Epidermal melanocyte (primary cell): ENCODE measurements at regions not wholly inside any gene's neighbourhood (a gene's known extent, or its start where the extent isn't known, plus 50 kb on each side); places are given as distances from the start of the nearest gene placed in this dataset.
A peak's percentile ranks its signal among the peaks of the same experiment; 100 is the strongest.

Experiments used
- DNase-seq: peaks from one replicate; pipeline ENCODE4 v3.0.0; 2011; ENCODE audit warnings: low spot score; ENCODE audit not compliant: insufficient read length

DNA sequence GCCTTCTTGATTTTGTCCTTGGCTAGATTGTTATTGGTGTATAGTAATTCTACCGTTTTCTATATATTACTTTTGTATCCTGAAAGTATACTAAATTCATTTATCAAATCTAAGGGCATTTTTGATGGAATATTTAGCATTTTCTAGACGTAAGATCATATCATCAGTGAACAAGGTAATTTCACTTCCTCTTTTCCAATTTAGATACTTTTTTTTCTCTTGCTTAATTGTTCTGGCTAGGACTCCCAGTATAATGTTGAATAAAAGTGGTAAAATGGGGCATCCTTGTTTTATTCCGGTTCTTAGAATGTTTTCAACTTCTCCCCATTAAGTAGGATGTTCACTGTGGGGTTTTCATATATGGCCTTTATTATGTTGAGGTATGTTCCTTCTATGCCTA lies 260.7 kb downstream of the POLR1F start:
- no peak for DNase-seq

- peak; percentile 24 for DNase-seq
Measured at GRCh38 chr7:19442016-19442785, 266.6 kb downstream of the POLR1F start.

DNA sequence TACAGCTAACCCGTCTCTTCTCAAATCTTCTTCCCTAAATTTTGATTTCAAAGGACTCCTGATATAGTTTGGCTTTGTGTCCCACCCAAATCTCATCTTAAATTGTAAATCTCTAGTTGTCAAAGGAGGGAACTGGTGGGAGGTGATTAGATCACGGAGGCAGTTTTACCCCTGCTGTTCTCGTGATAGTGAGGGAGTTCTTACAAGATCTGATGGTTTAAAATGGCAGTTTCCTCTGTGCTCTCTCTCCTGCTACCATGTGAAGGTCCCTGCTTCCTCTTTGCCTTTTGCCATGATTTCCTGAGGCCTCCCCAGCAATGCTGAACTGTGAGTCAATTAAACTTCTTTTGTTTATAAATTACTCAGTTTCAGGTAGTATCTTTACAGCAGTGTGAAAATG lies 269.3 kb downstream of the POLR1F start:
- no peak for DNase-seq

GRCh38 chr7:19437446-19437845 lies 271.4 kb downstream of the POLR1F start:
- DNase-seq, result no peak

- DNase-seq, result no peak
Measured at GRCh38 chr7:19427944-19428343, 280.9 kb downstream of the POLR1F start.

- DNase-seq, result no peak
Measured at GRCh38 chr7:19421861-19422260, 276.6 kb upstream of the FERD3L start.

DNA sequence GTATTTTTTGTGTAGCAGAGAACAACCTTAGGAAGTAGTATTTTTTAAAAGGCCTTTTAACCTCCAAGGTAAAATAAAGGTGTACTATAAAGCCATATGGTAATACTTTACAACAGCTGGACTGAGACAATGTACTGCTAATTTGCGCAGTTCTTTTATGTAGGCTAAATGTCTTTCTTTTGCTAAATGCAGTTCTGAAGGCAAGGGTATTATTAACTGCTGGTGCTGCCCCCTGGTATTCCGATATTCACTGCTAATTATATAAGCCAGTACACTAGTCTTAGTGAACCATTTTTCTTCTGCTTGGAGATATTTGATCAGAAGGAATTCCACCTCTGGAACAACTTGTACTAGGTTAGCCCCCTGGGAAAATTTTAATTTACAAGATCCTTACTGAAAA lies 272.0 kb upstream of the FERD3L start:
- no peak for DNase-seq

GRCh38 chr7:19415123-19415522 lies 269.9 kb upstream of the FERD3L start:
- DNase-seq, result no peak

DNA sequence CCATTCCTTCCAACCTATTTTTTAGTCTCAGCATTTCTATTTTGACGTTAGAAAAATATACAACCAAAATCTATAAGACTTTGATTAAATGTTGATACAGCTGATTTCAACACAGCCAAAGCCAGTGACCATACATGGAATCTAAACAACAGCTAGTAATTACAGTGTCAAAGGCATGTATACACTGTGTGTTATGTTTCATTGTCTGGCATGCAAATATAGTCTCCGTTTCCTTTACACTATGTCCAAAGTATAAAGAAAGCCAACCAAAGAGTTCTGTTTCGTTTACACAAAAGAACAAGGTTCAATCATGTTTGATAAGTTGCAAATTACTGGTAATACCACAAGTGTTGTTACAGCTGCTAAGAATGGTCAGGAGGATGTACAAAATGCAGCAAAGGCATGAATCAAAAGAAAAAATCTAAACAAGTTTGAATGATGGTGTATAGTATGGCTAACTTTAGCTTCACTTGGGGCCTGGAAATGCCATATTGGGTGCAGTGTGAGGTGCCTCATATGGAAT lies 268.3 kb upstream of the FERD3L start:
- no peak for DNase-seq

GRCh38 chr7:19410691-19411090 lies 265.5 kb upstream of the FERD3L start:
- no peak for DNase-seq

- DNase-seq, result no peak
Measured at GRCh38 chr7:19410106-19410505, 264.9 kb upstream of the FERD3L start.

DNA sequence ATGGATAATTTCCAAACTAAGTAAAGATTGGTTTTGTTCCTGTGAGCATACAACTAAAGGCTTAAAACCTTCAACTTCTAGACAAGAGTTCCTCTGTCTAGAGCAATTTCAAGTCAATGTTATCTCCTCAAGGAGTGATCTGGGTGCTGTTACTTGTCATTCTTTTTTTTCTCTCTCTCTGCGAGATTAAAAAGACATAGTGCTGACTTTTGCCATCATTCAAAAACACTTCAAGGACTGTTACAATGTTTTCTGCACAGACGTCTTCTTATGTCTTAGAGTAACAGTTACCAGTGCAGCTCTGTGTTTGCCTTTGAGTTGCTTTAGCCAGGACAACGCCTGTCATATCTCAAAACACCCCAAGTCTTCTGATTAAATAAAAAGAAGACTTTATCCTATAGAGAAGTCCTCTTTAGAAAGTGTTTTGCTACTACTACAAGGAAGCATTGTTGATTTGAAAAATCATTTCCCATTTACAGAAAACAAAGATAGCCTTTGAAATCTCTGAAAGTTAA lies 263.5 kb upstream of the FERD3L start:
- DNase-seq, result peak; percentile 45

DNA sequence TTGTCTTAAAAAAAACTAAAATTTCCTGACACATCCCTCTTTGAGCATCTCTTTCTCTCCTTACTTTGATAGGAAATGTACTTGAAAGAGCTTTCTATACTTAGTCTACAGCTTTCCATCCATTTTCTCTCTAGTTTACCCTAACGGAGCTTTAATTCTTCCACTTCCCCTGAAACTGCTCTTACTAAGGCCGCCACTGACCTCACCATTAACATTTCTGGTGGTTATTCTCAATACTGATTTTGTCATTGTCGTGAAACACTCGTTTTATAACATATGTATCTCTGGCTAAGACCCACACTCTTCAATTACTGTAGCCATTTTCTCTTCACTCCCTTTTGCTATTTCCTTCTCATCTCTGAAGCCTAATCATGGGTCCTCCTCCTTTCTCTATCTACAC lies 262.0 kb upstream of the FERD3L start:
- DNase-seq, result no peak

DNA sequence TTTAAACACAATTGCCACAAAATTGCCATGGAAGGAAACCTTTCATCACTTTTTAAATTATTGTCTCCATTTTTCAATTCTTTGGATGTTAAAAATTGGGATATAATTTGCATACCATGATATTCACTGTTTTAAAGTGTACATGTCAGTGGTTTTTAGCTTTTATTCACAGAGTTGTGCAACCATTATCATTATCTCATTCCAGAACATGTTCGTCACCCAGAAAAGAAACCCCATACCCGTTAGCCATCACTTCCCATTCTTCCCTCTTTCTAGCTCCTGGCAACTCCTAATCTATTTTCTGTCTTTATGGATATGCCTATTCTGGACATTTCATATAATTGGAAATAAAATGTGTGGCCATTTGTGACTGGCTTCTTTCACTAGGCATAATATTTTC lies 260.3 kb upstream of the FERD3L start:
- no peak for DNase-seq

- peak; percentile 21 for DNase-seq
Measured at GRCh38 chr7:19404912-19405329, 259.7 kb upstream of the FERD3L start.

- DNase-seq, result no peak
Measured at GRCh38 chr7:19403691-19404090, 258.5 kb upstream of the FERD3L start.

- DNase-seq, result no peak
Measured at GRCh38 chr7:19401461-19401860, 256.2 kb upstream of the FERD3L start.

DNA sequence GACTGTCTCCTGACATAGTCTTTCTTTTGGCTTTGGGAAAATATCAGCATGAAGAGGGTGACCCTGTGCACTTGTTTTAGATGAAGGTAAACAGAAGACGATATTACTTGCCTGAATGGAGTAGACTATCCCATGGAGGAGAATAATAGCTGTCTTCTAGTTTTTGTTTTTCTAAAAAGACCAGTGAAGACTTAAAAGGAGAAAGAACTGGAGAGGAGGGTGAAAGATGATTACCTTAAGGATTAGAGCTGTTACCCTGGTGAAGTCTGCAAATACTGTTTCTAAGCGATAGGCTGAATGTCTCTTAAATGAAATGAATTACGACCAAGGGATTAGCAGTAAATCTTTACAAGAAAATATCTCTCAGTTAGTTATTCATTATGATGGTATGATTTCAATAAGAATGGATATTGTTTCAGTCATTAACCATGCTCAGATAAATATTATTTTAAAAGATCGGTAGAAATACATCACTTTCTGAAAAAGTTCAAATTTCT lies 255.6 kb upstream of the FERD3L start:
- DNase-seq, result no peak

DNA sequence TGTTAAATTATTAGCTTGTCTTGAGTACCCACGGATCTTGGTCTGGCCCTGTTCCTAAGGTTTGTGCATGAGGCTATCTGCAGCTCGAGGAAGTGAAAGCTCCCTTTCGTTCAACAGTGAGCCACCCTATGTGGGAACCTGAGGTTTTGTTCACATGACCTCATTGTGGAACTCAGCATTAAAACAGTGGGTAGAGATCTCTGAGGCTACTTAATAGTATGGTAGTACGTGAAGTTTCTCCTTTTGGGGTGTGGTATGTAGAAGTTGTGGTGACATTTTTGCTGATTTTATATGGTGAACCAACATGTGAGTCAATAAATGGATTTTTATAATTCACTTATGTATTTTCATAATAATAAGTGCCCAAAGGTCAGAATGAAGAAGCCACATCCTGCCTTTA lies 252.7 kb upstream of the FERD3L start:
- no peak for DNase-seq

DNA sequence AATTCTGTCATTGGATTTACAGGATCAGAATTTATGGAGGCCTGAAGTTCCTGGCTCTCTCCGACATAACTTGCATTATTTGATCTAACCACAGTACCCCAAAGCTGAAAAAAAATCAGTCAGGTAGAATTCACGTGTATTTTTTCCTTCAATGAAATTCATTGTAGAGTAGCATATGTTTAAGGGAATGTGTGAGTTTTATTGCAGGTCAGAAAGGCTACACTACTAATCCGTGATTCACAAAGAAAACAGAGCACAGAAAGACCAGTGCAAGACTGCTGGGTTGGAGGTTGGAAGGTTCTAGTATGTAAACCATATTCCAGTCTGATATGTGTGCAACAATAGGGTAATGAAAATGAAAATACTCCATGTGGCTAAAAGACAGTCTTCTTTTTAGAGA lies 247.0 kb upstream of the FERD3L start:
- no peak for DNase-seq

DNA sequence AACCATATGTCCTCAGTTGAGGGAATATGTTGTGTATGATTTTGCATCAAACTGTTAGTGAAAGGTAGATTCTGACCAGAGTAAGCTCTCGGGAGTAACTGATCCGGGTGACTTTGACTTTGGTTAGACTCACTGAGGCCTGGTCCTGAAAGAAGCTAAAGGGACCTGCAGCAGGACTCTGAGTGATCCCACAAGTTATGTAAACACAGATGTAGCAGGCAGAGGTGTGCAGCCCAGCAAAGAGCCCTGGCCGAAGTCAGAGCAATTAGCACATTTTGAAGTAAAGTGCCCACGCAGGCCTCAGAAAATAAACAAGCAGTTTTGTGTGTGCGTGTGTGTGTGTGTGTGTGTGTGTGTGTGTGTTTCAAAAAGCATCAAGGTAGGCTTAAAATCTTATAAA lies 245.6 kb upstream of the FERD3L start:
- DNase-seq, result no peak

GRCh38 chr7:19381321-19381720 lies 236.1 kb upstream of the FERD3L start:
- DNase-seq, result no peak

DNA sequence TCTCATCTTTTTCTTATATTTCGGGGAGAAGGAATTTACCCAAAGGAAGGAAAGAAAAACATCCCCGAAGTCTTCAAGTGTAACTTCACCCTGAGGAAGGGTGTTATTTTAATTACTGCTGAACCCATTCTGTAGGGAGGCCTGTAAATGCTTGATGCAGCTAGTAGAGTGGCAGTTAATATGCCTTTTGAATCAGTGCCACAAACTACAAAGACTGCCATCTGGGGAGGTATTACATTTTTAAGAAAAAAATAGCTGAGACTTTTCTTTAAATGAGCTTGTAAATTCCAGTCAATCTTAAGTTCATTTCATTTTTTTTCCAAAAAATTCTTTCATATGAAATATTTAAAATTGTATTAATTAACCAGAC lies 233.1 kb upstream of the FERD3L start:
- no peak for DNase-seq
